GM12892 (cell line): ENCODE measurements at regions not wholly inside any gene's neighbourhood (a gene's known extent, or its start where the extent isn't known, plus 50 kb on each side); places are given as distances from the start of the nearest gene placed in this dataset.

Experiments used
- DNase-seq: peaks from one replicate; pipeline ENCODE4 v3.0.0; 2011; ENCODE audit not compliant: insufficient read length
- FAIRE-seq: peaks from 2 replicates; lab custom pipeline; 2011; peaks lifted over from hg19 to GRCh38; lab: Jason Lieb, UNC
- POLR2A ChIP-seq: IDR thresholded peaks from 2 replicates; pipeline ENCODE4 v1.6.1; 2011; ENCODE audit warnings: low read depth, low read length, control low read depth
- POLR2AphosphoS5 ChIP-seq: IDR thresholded peaks from 2 replicates; pipeline ENCODE4 v1.6.1; 2011; ENCODE audit warnings: low read depth, low read length, control low read depth
- TAF1 ChIP-seq: IDR thresholded peaks from 2 replicates; pipeline ENCODE4 v1.6.1; 2011; ENCODE audit warnings: low read depth, mild to moderate bottlenecking, control low read depth, low read length, borderline replicate concordance

GRCh38 chr2:241924069-241924908 is 54.8 kb downstream of the RTP5 start:
- FAIRE-seq = no peak
- no peak for DNase-seq
- TF ChIP-seq POLR2AphosphoS5 (no peak), TAF1 (no peak)

GRCh38 chr2:241924909-241925250 is 55.4 kb downstream of the RTP5 start:
- DNase-seq (no peak), FAIRE-seq (no peak)
- TF ChIP-seq POLR2A (no peak), TAF1 (no peak), POLR2AphosphoS5 (no peak)

GRCh38 chr2:241925277-241925676 is 55.7 kb downstream of the RTP5 start:
- FAIRE-seq = no peak
- DNase-seq = no peak
- no peak for TF ChIP-seq POLR2A
- TF ChIP-seq TAF1 = no peak
- TF ChIP-seq POLR2AphosphoS5 = no peak

- FAIRE-seq (no peak), DNase-seq (no peak)
- no peak for TF ChIP-seq POLR2A
- TF ChIP-seq POLR2AphosphoS5 = no peak
- no peak for TF ChIP-seq TAF1
These were observed 56.4 kb downstream of the RTP5 start for GRCh38 chr2:241925821-241926441.

- DNase-seq = no peak
- TF ChIP-seq TAF1 (no peak), POLR2A (no peak), POLR2AphosphoS5 (no peak)
- no peak for FAIRE-seq
These were observed 57.2 kb downstream of the RTP5 start for GRCh38 chr2:241926541-241927311.

GRCh38 chr2:241929551-241930490 is 60.3 kb downstream of the RTP5 start:
- TF ChIP-seq POLR2AphosphoS5 (no peak), TAF1 (no peak), POLR2A (no peak)
- DNase-seq (no peak), FAIRE-seq (no peak)

- TF ChIP-seq POLR2AphosphoS5 (no peak), POLR2A (no peak), TAF1 (no peak)
- FAIRE-seq (no peak), DNase-seq (no peak)
These were observed 61.8 kb downstream of the RTP5 start for GRCh38 chr2:241931084-241931975.

- TF ChIP-seq TAF1 (no peak), POLR2AphosphoS5 (no peak), POLR2A (no peak)
- FAIRE-seq (no peak), DNase-seq (no peak)
These were observed 62.7 kb downstream of the RTP5 start for GRCh38 chr2:241931976-241932898.

GRCh38 chr2:241932899-241933178 is 63.3 kb downstream of the RTP5 start:
- FAIRE-seq (no peak), DNase-seq (no peak)
- no peak for TF ChIP-seq POLR2AphosphoS5
- TF ChIP-seq TAF1 = no peak
- no peak for TF ChIP-seq POLR2A
